Naive thymus-derived CD8-positive, alpha-beta T cell (primary cell): ENCODE measurements at regions not wholly inside any gene's neighbourhood (a gene's known extent, or its start where the extent isn't known, plus 50 kb on each side); places are given as distances from the start of the nearest gene placed in this dataset.

Experiments
- ATAC-seq, 2 donors: fragments of 150-1000 bp; cut with Tn5 transposase in 1 of 2; sonication (Bioruptor Pico), chemical (Tn5 transposase) in 1 of 2; 1 replicate in 1 of 2; 2 replicates in 1 of 2; pipeline ENCODE4 v1.10.0; 2021; ENCODE audit warnings: mild to moderate bottlenecking in 2 of 2, moderate library complexity in 2 of 2
- POLR2A ChIA-PET: fragments of 350-600 bp; sonication (Branson Sonifier 250); formaldehyde crosslinking; loops from one replicate; lab custom pipeline; 2021; ENCODE audit warnings: antibody characterized with exemption; lab: Charles Lee
- DNase-seq, 10 donors: peaks; one replicate each; pipeline versions ENCODE4 v3.0.0 to v3.0.0-alpha.2; 2020 to 2022
- H3K27ac Mint-ChIP-seq, 10 donors: one replicate each; pipeline ENCODE4 v1.8.0; 2020 to 2022; ENCODE audit warnings: mild to moderate bottlenecking in 10 of 10, mixed read lengths in 10 of 10, moderate library complexity in 4 of 10, inconsistent platforms in 1 of 10
- H3K27me3 Mint-ChIP-seq, 5 donors: one replicate each; pipeline ENCODE4 v1.8.0; 2021 to 2022; ENCODE audit warnings: mixed read lengths in 5 of 5
- H3K36me3 Mint-ChIP-seq, 3 donors: one replicate each; pipeline ENCODE4 v1.8.0; 2020 to 2022; ENCODE audit warnings: mixed read lengths in 3 of 3, mild to moderate bottlenecking in 2 of 3, inconsistent platforms in 1 of 3
- H3K4me1 Mint-ChIP-seq, 4 donors: one replicate each; pipeline ENCODE4 v1.8.0; 2021 to 2022; ENCODE audit warnings: mixed read lengths in 4 of 4
- H3K4me3 Mint-ChIP-seq, 10 donors: one replicate each; pipeline ENCODE4 v1.8.0; 2020 to 2022; ENCODE audit warnings: mild to moderate bottlenecking in 10 of 10, mixed read lengths in 10 of 10, moderate library complexity in 6 of 10, inconsistent platforms in 1 of 10
- H3K9me3 Mint-ChIP-seq, 9 donors: one replicate each; pipeline ENCODE4 v1.8.0; 2020 to 2022; ENCODE audit warnings: mixed read lengths in 9 of 9, mild to moderate bottlenecking in 3 of 9, inconsistent platforms in 1 of 9, moderate library complexity in 1 of 9

GRCh38 chr6:164178679-164179332 lies 764.3 kb downstream of the QKI start:
- peaks cover 0 to 14% (median 3%) of the 10 kb centered on the region in 9 donors for H3K9me3 Mint-ChIP-seq
- no peaks in the 10 kb centered on the region for H3K36me3 Mint-ChIP-seq
- peaks cover 0 to 11% (median 4%) of the 10 kb centered on the region in 5 donors for H3K27me3 Mint-ChIP-seq
- no peak for ATAC-seq
- POLR2A ChIA-PET: no interaction called here
- no peak overlapping the region for H3K4me3 Mint-ChIP-seq
- no peaks in the 10 kb centered on the region for H3K4me1 Mint-ChIP-seq
- DNase-seq: no peak
- H3K27ac Mint-ChIP-seq: no peak overlapping the region

DNA sequence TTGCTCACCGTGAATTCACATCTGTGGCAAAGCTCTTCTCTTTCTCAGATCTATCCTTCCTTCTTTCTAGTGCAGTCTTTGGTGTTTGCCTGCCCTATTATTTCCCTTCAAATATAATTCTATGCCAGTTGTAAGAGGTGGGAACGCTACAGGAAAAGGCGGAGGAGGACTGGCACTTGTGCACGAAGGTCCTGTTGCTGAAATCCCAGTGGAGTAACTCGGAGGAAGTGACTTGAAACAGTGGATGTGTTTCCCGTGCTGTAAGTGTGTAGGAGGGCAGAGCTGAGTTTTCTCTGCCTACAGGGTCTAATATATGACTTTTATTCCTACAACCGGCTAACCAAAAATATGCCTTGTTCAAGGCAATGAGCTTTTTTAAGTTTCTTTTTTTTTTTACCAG lies 754.8 kb downstream of the QKI start:
- no peak for ATAC-seq

DNA sequence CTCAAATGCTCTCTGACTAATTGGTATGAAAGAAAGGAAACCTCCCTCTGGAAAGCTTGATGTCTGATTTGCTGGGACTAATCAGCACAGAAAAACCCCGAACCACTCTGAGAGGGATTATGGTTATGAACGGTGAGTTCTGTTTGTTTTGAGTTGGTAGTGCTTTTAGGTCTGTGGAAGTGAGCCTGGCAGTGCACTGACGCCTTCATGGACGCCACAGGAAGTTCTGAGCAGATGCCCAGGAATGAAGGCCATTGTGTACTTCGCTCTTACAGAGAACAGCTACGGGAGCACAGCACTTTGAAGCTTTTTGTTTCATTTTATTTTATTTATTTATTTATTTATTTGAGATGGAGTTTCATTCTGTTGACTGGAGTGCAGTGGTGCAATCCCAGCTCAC lies 754.1 kb downstream of the QKI start:
- POLR2A ChIA-PET: no interaction called here
- DNase-seq: no peak
- Mint-ChIP-seq H3K27ac (no peak overlapping the region), H3K27me3 (no peaks in the 10 kb centered on the region), H3K9me3 (peaks cover 0 to 6% (median 0%) of the 10 kb centered on the region in 9 donors), H3K4me1 (no peaks in the 10 kb centered on the region), H3K36me3 (no peaks in the 10 kb centered on the region), H3K4me3 (no peak overlapping the region)
- no peak for ATAC-seq

More for the DNA sequence above, 754.8 kb downstream of the QKI start:
- Mint-ChIP-seq H3K4me3 (no peak overlapping the region), H3K27ac (no peak overlapping the region), H3K27me3 (no peaks in the 10 kb centered on the region), H3K9me3 (peaks cover 0 to 13% (median 2%) of the 10 kb centered on the region in 9 donors), H3K36me3 (no peaks in the 10 kb centered on the region), H3K4me1 (no peaks in the 10 kb centered on the region)
- DNase-seq: no peak
- POLR2A ChIA-PET: no interaction called here

DNA sequence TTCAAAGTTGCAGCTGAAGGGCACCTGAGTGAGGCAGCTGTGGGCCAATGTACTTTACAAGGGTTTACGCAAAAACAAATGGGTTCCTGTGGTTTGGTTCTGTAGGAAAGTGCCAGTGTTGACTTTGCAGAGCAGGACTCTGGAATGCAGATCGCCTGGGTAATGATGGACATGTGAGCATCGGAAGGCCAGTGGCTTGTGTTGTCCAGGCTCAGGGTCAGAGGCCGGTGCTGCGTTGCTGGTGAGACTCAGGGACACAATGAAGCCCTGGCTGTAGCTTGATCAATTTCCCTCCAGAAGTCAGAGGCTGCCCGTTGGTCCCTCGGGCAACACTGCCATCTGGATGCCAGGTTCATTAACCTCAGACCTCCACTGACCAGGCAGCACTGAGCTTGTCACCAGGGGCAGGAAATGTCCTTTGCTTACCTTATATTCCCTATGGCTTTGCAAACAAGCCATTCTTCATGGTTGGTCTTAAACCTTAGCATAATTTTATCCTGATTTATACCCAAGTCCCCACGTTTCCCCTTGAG lies 753.4 kb downstream of the QKI start:
- H3K27ac Mint-ChIP-seq: no peak overlapping the region
- POLR2A ChIA-PET: no interaction called here
- no peak overlapping the region for H3K4me3 Mint-ChIP-seq
- peaks cover 0 to 4% (median 0%) of the 10 kb centered on the region in 9 donors for H3K9me3 Mint-ChIP-seq
- H3K27me3 Mint-ChIP-seq: no peaks in the 10 kb centered on the region
- ATAC-seq (no peak), DNase-seq (no peak)
- no peaks in the 10 kb centered on the region for H3K4me1 Mint-ChIP-seq
- H3K36me3 Mint-ChIP-seq: no peaks in the 10 kb centered on the region

GRCh38 chr6:164166996-164167395 lies 752.5 kb downstream of the QKI start:
- POLR2A ChIA-PET: no interaction called here
- H3K27me3 Mint-ChIP-seq: peaks cover 0 to 2% (median 0%) of the 10 kb centered on the region in 5 donors
- ATAC-seq (no peak), DNase-seq (no peak)
- H3K4me1 Mint-ChIP-seq: no peaks in the 10 kb centered on the region
- no peak overlapping the region for H3K4me3 Mint-ChIP-seq
- no peak overlapping the region for H3K27ac Mint-ChIP-seq
- no peaks in the 10 kb centered on the region for H3K36me3 Mint-ChIP-seq
- H3K9me3 Mint-ChIP-seq: peaks cover 0 to 10% (median 0%) of the 10 kb centered on the region in 9 donors

GRCh38 chr6:164166515-164166914 lies 752.0 kb downstream of the QKI start:
- no peak for ATAC-seq
- POLR2A ChIA-PET: no interaction called here
- Mint-ChIP-seq H3K4me1 (no peaks in the 10 kb centered on the region), H3K9me3 (peaks cover 0 to 13% (median 0%) of the 10 kb centered on the region in 9 donors), H3K4me3 (no peak overlapping the region), H3K36me3 (no peaks in the 10 kb centered on the region), H3K27ac (no peak overlapping the region), H3K27me3 (peaks cover 0 to 6% (median 0%) of the 10 kb centered on the region in 5 donors)
- DNase-seq: no peak

- Mint-ChIP-seq H3K4me3 (no peak overlapping the region), H3K9me3 (peaks cover 0 to 16% (median 3%) of the 10 kb centered on the region in 9 donors), H3K27me3 (peaks cover 0 to 8% (median 0%) of the 10 kb centered on the region in 5 donors), H3K4me1 (no peaks in the 10 kb centered on the region), H3K36me3 (no peaks in the 10 kb centered on the region), H3K27ac (no peak overlapping the region)
- ATAC-seq (no peak), DNase-seq (no peak)
- POLR2A ChIA-PET: no interaction called here
These were observed 750.4 kb downstream of the QKI start for GRCh38 chr6:164164876-164165275.

DNA sequence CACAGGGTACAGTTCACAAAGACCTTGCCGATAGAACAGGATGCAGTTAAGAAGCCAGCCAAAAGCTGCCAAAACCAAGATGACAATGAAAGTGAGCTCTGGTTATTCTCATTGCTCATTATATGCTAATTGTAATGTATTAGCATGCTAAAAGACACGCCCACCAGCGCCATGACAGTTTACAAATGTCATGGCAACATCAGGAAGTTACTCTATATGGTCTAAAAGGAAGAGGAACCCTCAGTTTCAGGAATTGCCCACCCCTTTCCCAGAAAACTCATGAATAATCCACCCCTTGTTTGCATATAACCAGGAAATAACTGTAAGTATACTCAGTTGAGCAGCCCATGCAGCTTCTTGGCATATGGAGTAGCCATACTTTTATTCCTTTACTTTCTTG lies 748.7 kb downstream of the QKI start:
- POLR2A ChIA-PET: no interaction called here
- Mint-ChIP-seq H3K27ac (no peak overlapping the region), H3K27me3 (peaks cover 0 to 10% (median 0%) of the 10 kb centered on the region in 5 donors), H3K9me3 (peaks cover 0 to 19% (median 5%) of the 10 kb centered on the region in 9 donors), H3K4me3 (no peak overlapping the region), H3K4me1 (no peaks in the 10 kb centered on the region), H3K36me3 (no peaks in the 10 kb centered on the region)
- ATAC-seq (no peak), DNase-seq (no peak)

DNA sequence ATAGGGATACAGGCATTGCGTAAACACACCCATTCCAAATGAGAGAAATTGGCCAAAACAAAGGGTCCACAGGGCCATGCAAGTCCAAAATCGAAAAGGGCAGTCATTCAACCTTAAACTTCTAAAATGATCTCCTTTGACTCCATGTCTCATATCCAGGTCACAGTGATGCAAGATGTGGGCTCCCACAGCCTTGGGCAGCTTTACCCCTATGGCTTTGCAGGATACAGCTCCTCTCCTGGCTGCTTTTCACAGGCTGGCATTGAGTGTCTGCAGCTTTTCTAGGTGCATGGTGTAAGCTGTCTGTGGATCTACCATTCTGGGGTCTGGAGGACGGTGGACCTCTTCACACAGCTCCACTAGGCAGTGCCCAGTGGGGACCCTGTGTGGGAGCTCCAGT lies 744.5 kb downstream of the QKI start:
- DNase-seq (no peak), ATAC-seq (no peak)
- Mint-ChIP-seq H3K36me3 (peaks cover 0 to 5% (median 0%) of the 10 kb centered on the region in 3 donors), H3K4me1 (no peaks in the 10 kb centered on the region), H3K27me3 (peaks cover 0 to 25% (median 0%) of the 10 kb centered on the region in 5 donors), H3K27ac (no peak overlapping the region), H3K9me3 (peaks cover 0 to 28% (median 10%) of the 10 kb centered on the region in 9 donors), H3K4me3 (no peak overlapping the region)
- POLR2A ChIA-PET: no interaction called here

DNA sequence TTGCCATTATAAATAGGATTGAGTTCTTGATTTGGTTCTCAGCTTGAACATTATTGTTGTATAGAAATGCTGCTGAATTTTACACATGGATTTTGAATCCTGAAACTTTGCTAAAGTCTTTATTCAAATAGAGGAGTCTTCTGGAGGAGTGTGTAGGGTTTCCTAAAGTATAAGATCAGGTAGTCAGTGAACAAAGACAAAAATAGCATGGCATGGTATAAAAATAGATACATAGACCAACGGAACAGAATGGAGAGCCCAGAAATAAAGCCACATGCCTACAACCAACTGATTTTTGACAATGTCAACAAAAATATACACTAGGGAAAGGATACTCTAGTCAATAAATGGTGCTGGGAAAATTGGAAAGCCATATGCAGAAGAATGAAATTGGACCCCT lies 740.1 kb downstream of the QKI start:
- DNase-seq (no peak), ATAC-seq (no peak)
- H3K9me3 Mint-ChIP-seq: peaks cover 0 to 11% (median 9%) of the 10 kb centered on the region in 9 donors
- H3K27me3 Mint-ChIP-seq: peaks cover 0 to 21% (median 2%) of the 10 kb centered on the region in 5 donors
- no peaks in the 10 kb centered on the region for H3K4me1 Mint-ChIP-seq
- H3K4me3 Mint-ChIP-seq: no peak overlapping the region
- POLR2A ChIA-PET: no interaction called here
- H3K27ac Mint-ChIP-seq: no peak overlapping the region
- peaks cover 0 to 5% (median 0%) of the 10 kb centered on the region in 3 donors for H3K36me3 Mint-ChIP-seq

DNA sequence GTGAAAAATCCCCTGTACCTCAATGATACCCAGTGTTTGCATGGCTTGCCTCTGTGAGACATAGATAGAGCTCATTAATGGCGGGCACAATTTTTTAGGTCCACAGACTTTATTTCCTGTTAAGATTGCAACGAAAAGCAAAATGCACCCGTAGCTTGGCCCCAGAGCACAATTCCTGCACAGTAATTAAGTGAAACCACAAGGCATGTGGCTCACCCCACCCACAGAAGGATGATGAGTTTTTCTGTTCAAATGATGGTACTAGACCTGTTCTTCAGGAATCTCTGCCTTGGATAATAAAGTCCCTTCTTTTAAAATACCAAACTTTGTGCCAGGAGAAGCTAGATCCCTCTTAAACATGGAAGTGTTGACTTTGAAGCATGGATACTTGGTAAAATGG lies 738.1 kb downstream of the QKI start:
- Mint-ChIP-seq H3K4me3 (no peak overlapping the region), H3K27me3 (peaks cover 0 to 17% (median 0%) of the 10 kb centered on the region in 5 donors), H3K36me3 (no peaks in the 10 kb centered on the region), H3K4me1 (no peaks in the 10 kb centered on the region), H3K27ac (no peak overlapping the region), H3K9me3 (peaks cover 0 to 20% (median 4%) of the 10 kb centered on the region in 9 donors)
- no peak for DNase-seq
- ATAC-seq: no peak
- POLR2A ChIA-PET: no interaction called here

GRCh38 chr6:164151161-164152120 lies 736.9 kb downstream of the QKI start:
- Mint-ChIP-seq H3K4me1 (no peaks in the 10 kb centered on the region), H3K36me3 (no peaks in the 10 kb centered on the region), H3K4me3 (no peak overlapping the region), H3K9me3 (peaks cover 0 to 21% (median 4%) of the 10 kb centered on the region in 9 donors), H3K27ac (no peak overlapping the region), H3K27me3 (peaks cover 0 to 12% (median 0%) of the 10 kb centered on the region in 5 donors)
- POLR2A ChIA-PET: no interaction called here
- DNase-seq (no peak), ATAC-seq (no peak)

DNA sequence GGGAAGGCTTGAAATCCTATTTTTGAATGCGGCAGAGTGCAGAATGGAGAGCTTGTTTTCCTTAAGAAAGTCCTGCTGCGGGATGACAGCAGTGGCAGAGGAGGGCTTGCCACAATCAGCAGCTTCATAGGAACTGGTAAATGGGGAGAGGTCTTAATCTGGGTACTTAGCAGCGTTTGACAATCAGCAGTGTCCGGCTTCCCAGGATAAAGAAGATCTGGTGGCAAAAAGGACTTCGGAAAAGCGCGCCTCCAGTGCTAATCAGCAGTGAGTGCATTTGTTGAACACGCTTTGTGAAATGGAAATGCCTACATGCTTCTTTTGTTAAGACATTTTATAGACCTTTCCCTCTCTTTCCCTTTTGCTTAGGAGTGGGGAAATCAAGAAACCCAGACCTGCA lies 735.7 kb downstream of the QKI start:
- ATAC-seq (no peak), DNase-seq (no peak)
- no peak overlapping the region for H3K27ac Mint-ChIP-seq
- no peaks in the 10 kb centered on the region for H3K4me1 Mint-ChIP-seq
- no peaks in the 10 kb centered on the region for H3K36me3 Mint-ChIP-seq
- POLR2A ChIA-PET: no interaction called here
- H3K4me3 Mint-ChIP-seq: no peak overlapping the region
- peaks cover 0 to 12% (median 0%) of the 10 kb centered on the region in 5 donors for H3K27me3 Mint-ChIP-seq
- peaks cover 0 to 21% (median 3%) of the 10 kb centered on the region in 9 donors for H3K9me3 Mint-ChIP-seq
